Right renal cortex interstitium (tissue), 3 donors: ENCODE measurements at regions not wholly inside any gene's neighbourhood (a gene's known extent, or its start where the extent isn't known, plus 50 kb on each side); places are given as distances from the start of the nearest gene placed in this dataset.

Source experiments
- DNase-seq, 3 donors: peaks; one replicate each; pipeline ENCODE4 v3.0.0-alpha.2; 2013; ENCODE audit warnings: low read depth in 3 of 3, low spot score in 2 of 3

DNA sequence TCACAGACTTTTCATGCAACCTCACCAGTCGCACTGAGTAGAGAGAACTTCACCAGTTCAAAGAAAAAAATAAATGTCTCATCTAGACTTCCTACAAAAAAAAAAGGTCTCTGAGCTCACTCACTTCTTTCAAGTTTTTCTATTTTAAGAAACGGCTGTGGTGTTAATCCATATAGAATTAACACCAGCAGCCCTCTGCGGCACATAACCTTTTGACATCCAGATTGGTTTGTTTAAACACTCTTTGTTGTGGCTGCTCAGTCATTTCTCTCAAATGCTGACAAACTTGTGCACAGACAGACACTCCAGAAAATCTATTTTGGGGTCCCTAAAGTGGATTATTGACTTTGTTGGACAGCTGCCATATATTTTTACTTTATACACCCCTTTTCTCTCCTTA, 874.9 kb downstream of the EFNB2 start:
- no peak for DNase-seq

- no peak for DNase-seq
These were observed 877.0 kb downstream of the EFNB2 start for GRCh38 chr13:105658431-105658830.

GRCh38 chr13:105655046-105655445, 880.4 kb downstream of the EFNB2 start:
- no peak for DNase-seq

DNA sequence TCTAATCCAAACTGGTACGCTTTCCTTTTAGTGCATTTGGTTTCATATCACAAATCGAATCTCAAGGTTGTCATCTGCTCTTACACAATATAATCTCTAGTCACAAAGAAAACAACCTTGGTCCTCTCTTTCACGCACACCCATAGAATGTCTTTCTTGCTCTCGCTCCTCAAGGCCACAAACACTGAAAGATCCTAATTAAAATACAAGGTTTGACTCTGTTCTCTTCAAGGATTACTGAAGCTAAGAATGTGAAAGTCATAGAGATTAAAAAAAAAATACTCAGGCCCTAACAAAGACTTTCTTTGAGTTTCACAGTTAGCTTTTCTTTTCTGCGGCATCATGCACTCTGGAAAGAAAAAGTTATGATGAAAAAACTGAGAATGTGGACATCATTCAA, 891.5 kb downstream of the EFNB2 start:
- no peak for DNase-seq

DNA sequence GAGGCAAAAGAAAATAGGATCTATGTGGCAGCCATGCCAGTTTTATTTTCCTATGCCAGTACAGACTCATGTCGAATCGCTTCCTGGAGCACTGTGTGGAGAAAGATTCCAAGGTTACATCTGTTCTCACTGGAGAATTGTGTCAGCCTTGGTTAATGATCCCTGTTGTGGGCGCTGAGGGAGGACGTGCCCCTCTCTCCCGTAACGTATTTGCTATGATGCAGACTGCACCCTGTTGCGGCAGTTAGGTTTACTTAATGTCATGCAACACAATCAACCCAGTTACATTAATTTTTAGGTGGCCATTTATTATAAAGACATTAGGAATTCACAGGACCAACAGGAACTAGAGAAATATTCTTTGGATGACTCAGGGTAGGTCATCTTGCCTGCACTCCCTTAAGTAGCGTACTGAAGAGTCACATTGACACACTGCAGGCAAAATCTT, 892.9 kb downstream of the EFNB2 start:
- DNase-seq = no peak

- DNase-seq = no peak
These were observed 894.3 kb downstream of the EFNB2 start for GRCh38 chr13:105641121-105641520.

- DNase-seq = no peak
These were observed 897.0 kb downstream of the EFNB2 start for GRCh38 chr13:105638426-105638825.

GRCh38 chr13:105634059-105634458, 901.4 kb downstream of the EFNB2 start:
- no peak for DNase-seq

- no peak for DNase-seq
These were observed 905.0 kb downstream of the EFNB2 start for GRCh38 chr13:105630431-105630830.

- no peak for DNase-seq
These were observed 908.2 kb downstream of the EFNB2 start for GRCh38 chr13:105627270-105627669.

GRCh38 chr13:105625691-105626090, 909.8 kb downstream of the EFNB2 start:
- peak in 1 of 3 donors; percentile 23 for DNase-seq

- DNase-seq = no peak
These were observed 919.0 kb downstream of the EFNB2 start for GRCh38 chr13:105616333-105617075.

- no peak for DNase-seq
These were observed 922.9 kb downstream of the EFNB2 start for GRCh38 chr13:105612541-105612940.

DNA sequence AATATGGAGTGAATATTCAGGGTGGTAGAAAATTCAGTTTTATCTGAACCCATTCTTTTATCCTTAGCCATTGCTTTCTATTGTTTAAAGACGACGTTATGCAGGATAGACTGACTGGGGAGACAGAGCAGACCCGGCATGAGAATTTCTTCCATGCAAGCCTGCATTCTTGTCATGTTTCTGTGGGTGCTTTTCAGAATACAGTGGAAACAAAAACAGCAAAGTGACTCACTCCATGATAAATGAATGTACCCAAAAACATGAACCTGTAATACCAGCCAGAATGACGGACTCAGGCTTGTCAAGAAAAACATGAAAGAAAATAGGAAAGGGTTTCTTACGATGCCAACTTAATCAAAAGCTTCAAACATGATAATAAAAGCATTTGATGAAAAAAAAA, 924.0 kb downstream of the EFNB2 start:
- no peak for DNase-seq

DNA sequence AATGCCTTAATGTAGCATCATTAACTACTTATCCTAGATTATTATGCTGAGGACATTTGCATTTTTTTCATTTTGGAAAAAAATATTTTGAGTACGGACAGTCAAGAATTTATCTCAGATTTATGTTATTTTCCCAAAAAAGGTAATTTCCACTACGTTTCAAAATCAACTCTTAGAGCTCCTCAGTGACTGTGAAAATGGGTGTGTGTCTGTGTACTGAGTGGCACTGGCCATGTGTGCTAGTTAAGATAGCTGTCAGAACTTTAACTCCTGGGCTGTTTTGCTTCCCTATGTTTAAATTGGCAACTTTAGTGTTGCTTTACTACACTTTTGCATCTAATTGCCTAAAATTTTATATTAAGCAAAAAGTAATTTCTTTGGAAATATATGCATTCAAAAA, 927.4 kb downstream of the EFNB2 start:
- no peak for DNase-seq

DNA sequence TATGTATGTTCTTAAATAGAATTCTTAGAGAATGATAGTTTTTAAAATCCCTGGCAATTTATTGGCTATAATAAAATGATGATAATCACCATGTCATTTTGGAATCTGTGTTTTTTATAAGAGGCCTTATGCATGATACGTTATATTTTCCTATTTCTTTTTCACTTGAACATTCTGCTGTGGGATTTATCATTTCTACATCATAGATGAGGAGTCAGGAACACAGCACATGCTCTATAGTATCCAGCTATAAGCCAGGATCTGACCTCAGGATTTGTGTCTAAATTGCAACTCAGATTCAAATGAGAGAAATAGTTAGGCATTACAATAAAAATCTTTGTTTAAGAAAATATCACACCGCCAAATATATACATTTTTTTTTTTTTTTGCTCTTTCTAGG, 928.0 kb downstream of the EFNB2 start:
- no peak for DNase-seq

DNA sequence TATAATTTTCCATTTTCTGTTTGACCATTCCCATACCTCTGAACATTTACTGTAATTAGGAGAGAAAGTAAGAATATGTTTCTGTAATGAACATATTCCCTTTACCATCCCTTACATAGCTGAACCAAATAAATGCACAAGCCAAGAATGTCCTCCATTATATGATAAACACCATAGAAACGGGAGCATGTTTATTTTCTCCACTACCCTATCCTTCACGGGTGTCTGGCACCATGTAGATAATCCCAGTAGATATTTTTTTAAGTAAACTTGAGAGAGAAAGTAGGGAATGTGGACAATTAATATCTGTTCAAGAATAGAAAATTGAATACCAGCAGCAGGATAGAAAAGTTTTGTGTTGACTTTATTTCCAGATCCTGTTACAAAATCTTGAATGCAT, 928.4 kb downstream of the EFNB2 start:
- DNase-seq = no peak

DNA sequence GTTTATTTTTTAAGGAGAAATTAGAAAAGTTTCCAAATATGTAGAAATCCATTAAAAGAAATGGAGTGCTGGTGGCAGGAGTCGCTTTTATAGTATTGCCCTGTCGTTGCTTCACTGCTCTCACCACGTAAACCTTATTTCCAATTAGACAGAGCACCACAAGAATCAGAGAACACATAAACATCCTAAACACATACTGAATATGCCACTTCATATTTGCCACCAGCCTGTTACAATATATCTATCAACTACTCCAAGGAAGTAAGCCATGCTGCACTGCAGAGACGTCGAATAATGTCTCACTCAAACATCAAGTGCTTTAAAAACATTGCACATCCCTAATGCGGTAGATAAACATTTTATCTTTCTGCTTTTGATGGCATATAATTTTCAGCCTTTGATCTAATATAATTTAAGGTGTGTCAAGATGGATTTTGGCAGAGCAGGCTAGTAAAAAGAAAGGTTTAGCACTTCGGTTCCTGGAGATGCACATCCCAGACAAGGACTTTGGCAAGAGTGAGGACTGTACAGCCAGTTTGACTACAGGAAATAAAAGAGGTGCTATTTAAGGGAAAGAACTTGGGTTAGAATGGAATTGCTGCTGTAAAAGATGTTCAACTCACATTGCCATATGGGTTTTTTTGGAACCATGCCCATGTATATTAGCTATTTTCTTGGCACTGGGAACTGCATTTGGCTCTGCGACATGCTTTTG, 932.3 kb downstream of the EFNB2 start:
- no peak for DNase-seq

GRCh38 chr13:105599477-105600037, 935.9 kb downstream of the EFNB2 start:
- no peak for DNase-seq

DNA sequence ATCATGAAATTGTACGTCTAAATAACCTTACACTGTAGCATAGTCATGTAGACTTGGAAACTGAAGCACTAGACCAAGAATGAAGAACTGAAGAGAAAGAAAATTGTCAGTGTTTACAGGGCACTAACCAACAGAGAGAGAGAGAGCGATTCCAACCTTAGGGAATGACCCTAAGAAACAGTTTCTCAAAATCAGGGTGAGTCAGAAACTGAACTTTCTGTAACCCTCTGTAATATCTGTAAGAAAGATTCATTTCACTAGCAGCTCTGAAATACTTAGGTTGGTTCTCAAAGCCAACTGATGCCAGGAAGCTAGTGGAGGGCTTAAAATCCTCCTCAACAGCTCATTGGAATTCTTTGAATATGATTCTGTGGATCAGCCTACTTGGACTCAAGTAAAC, 936.9 kb downstream of the EFNB2 start:
- no peak for DNase-seq

- no peak for DNase-seq
These were observed 937.9 kb downstream of the EFNB2 start for GRCh38 chr13:105597573-105597972.

- no peak for DNase-seq
These were observed 940.0 kb downstream of the EFNB2 start for GRCh38 chr13:105595471-105595870.
